Stomach (tissue), 4 donors: ENCODE measurements at regions not wholly inside any gene's neighbourhood (a gene's known extent, or its start where the extent isn't known, plus 50 kb on each side); places are given as distances from the start of the nearest gene placed in this dataset.

Source experiments
- CTCF ChIP-seq, 7 experiments: fragments of 450-650 bp in 4 of 7; fragments of 200-600 bp in 3 of 7; sonication (generic) in 3 of 7; IDR thresholded peaks; one replicate each; pipeline ENCODE4 v1.5.1; 2016 to 2019; ENCODE audit warnings: antibody characterized with exemption in 7 of 7, control low read depth in 2 of 7, mild to moderate bottlenecking in 1 of 7
- EP300 ChIP-seq: sonication (generic); formaldehyde crosslinking; IDR thresholded peaks from one replicate; pipeline ENCODE4 v1.6.1; 2017; ENCODE audit warnings: antibody characterized with exemption
- POLR2A ChIP-seq, 4 donors: fragments of 450-650 bp; IDR thresholded peaks; one replicate each; pipeline ENCODE4 v1.6.1; 2016; ENCODE audit warnings: antibody characterized with exemption in 4 of 4, control low read depth in 2 of 4, mild to moderate bottlenecking in 1 of 4, moderate library complexity in 1 of 4
- POLR2AphosphoS5 ChIP-seq, 3 donors: sonication (generic); formaldehyde crosslinking; IDR thresholded peaks; one replicate each; pipeline ENCODE4 v1.6.1; 2016; ENCODE audit warnings: antibody characterized with exemption in 3 of 3

- TF ChIP-seq POLR2AphosphoS5 (IDR thresholded peaks at IDR 0.05) (no peak), CTCF (IDR thresholded peaks at IDR 0.05) (no peak), EP300 (no peak), POLR2A (IDR thresholded peaks at IDR 0.05) (no peak)
Measured at GRCh38 chr2:34547340-34547739, 948.2 kb upstream of the FAM98A start.
